IMR-90 (cell line): ENCODE measurements at regions not wholly inside any gene's neighbourhood (a gene's known extent, or its start where the extent isn't known, plus 50 kb on each side); places are given as distances from the start of the nearest gene placed in this dataset.

Experiments used
- ATAC-seq: fragments of 200-7000 bp; cut with Tn5 transposase; 2 replicates; pipeline ENCODE4 v1.9.1; 2020; ENCODE audit warnings: low read depth, mild to moderate bottlenecking, moderate library complexity
- BruUV-seq: library from RNA; stranded (reverse); fragments of 400-500 nt; replicated peaks from 2 replicates; lab custom pipeline; 2021; lab: Mats Ljungman, UMichigan
- CTCF ChIA-PET: fragments of 300-600 bp; formaldehyde crosslinking; extraction: SDS; loops from one replicate; lab custom pipeline; 2021; ENCODE audit warnings: antibody characterized with exemption; lab: Yijun Ruan, JAX
- POLR2A ChIA-PET: fragments of 300-600 bp; sonication (Branson Sonifier 250); formaldehyde crosslinking; loops from one replicate; lab custom pipeline; 2022; ENCODE audit warnings: antibody characterized with exemption; ENCODE audit not compliant: unreplicated experiment; lab: Charles Lee
- DNase-seq: peaks from one replicate; pipeline ENCODE4 v3.0.0; 2013
- H2AFZ ChIP-seq: replicated peaks from 2 replicates; pipeline ENCODE3; 2013; ENCODE audit warnings: low read length, mild to moderate bottlenecking; ENCODE audit not compliant: poor library complexity
- H2AK5ac ChIP-seq: 2 replicates; pipeline ENCODE4 v1.6.1; 2013; ENCODE audit warnings: low read depth, low read length, inconsistent platforms
- H2AK9ac ChIP-seq: replicated peaks from 2 replicates; pipeline ENCODE3; 2013; ENCODE audit warnings: mild to moderate bottlenecking, low read depth, low read length, moderate library complexity; ENCODE audit not compliant: poor library complexity
- H2BK120ac ChIP-seq: 2 replicates; pipeline ENCODE4 v1.6.1; 2013; ENCODE audit warnings: low read depth, low read length, inconsistent platforms
- H2BK15ac ChIP-seq: 3 replicates; pipeline ENCODE4 v1.6.1; 2013; ENCODE audit warnings: low read depth, low read length, inconsistent platforms
- H2BK20ac ChIP-seq: 2 replicates; pipeline ENCODE4 v1.6.1; 2013; ENCODE audit warnings: low read depth, mild to moderate bottlenecking, inconsistent platforms, low read length, moderate library complexity
- H2BK5ac ChIP-seq: 2 replicates; pipeline ENCODE4 v1.6.1; 2013; ENCODE audit warnings: mild to moderate bottlenecking, low read depth, low read length, inconsistent platforms; ENCODE audit not compliant: poor library complexity, severe bottlenecking
- H3K14ac ChIP-seq: replicated peaks from 2 replicates; pipeline ENCODE4 v1.6.1; 2013; ENCODE audit warnings: low read depth, low read length, inconsistent platforms
- H3K18ac ChIP-seq: 2 replicates; pipeline ENCODE4 v1.6.1; 2013; ENCODE audit warnings: low read depth, low read length, control low read depth
- H3K23ac ChIP-seq: 2 replicates; pipeline ENCODE4 v1.6.1; 2013; ENCODE audit warnings: low read depth, low read length, inconsistent platforms
- H3K27ac ChIP-seq: 2 replicates; pipeline ENCODE4 v1.5.1; 2013; ENCODE audit warnings: mild to moderate bottlenecking, control low read depth, low read length; ENCODE audit not compliant: insufficient read depth
- H3K27me3 ChIP-seq: 2 replicates; pipeline ENCODE4 v1.6.1; 2013; ENCODE audit warnings: low read length; ENCODE audit not compliant: control insufficient read depth, insufficient read depth
- H3K36me3 ChIP-seq: 2 replicates; pipeline ENCODE4 v1.6.1; 2013; ENCODE audit warnings: low read length, mixed read lengths; ENCODE audit not compliant: control insufficient read depth, insufficient read depth
- H3K4ac ChIP-seq: 2 replicates; pipeline ENCODE4 v1.6.1; 2013; ENCODE audit warnings: low read depth, low read length, inconsistent platforms
- H3K4me1 ChIP-seq: 2 replicates; pipeline ENCODE4 v1.6.1; 2013; ENCODE audit warnings: low read length, mixed read lengths; ENCODE audit not compliant: control insufficient read depth, insufficient read depth
- H3K4me2 ChIP-seq: 2 replicates; pipeline ENCODE4 v1.6.1; 2013; ENCODE audit warnings: low read depth, mild to moderate bottlenecking, control low read depth, low read length, moderate library complexity
- H3K4me3 ChIP-seq: 2 replicates; pipeline ENCODE4 v1.5.1; 2013; ENCODE audit warnings: low read depth, mild to moderate bottlenecking, control low read depth, low read length, moderate library complexity; ENCODE audit not compliant: insufficient read depth
- H3K56ac ChIP-seq: 2 replicates; pipeline ENCODE4 v1.6.1; 2013; ENCODE audit warnings: low read length, inconsistent platforms; ENCODE audit not compliant: insufficient read depth; ENCODE audit errors: extremely low read depth
- H3K79me1 ChIP-seq, 2 experiments: 2 replicates each; pipeline ENCODE4 v1.6.1; 2013; ENCODE audit warnings: low read length in 2 of 2, inconsistent platforms in 1 of 2, low read depth in 1 of 2
- H3K9ac ChIP-seq: 2 replicates; pipeline ENCODE4 v1.6.1; 2013; ENCODE audit warnings: low read depth, low read length, control low read depth
- H3K9me1 ChIP-seq: 2 replicates; pipeline ENCODE4 v1.6.1; 2013; ENCODE audit warnings: low read length, inconsistent platforms; ENCODE audit not compliant: insufficient read depth
- H3K9me3 ChIP-seq: 2 replicates; pipeline ENCODE4 v1.6.1; 2013; ENCODE audit warnings: low read length; ENCODE audit not compliant: control insufficient read depth, insufficient read depth
- H4K20me1 ChIP-seq: 2 replicates; pipeline ENCODE4 v1.6.1; 2013; ENCODE audit warnings: low read length, inconsistent platforms; ENCODE audit not compliant: insufficient read depth
- H4K5ac ChIP-seq: 2 replicates; pipeline ENCODE4 v1.6.1; 2013; ENCODE audit warnings: mild to moderate bottlenecking, low read depth, low read length, control low read depth
- H4K8ac ChIP-seq, 2 experiments: 2 replicates each; pipeline ENCODE4 v1.6.1; 2013; ENCODE audit warnings: low read depth in 2 of 2, low read length in 2 of 2, control low read depth in 1 of 2, inconsistent platforms in 1 of 2
- H4K91ac ChIP-seq: 2 replicates; pipeline ENCODE4 v1.6.1; 2013; ENCODE audit warnings: low read depth, low read length, inconsistent platforms; ENCODE audit not compliant: insufficient read depth
- BHLHE40 ChIP-seq: fragments of 150-350 bp; IDR thresholded peaks from 2 replicates; pipeline ENCODE4 v1.6.1; 2016; ENCODE audit warnings: mild to moderate bottlenecking, low read depth, low read length
- CEBPB ChIP-seq: IDR thresholded peaks from 2 replicates; pipeline ENCODE4 v1.6.1; 2012; ENCODE audit warnings: low read depth, low read length, improper control_type of control experiment
- CHD1 ChIP-seq: IDR thresholded peaks from 2 replicates; pipeline ENCODE4 v1.6.1; 2012; ENCODE audit warnings: low read depth, low read length, improper control_type of control experiment
- FOS ChIP-seq: fragments of 150-350 bp; IDR thresholded peaks from 2 replicates; pipeline ENCODE4 v1.6.1; 2016; ENCODE audit warnings: low read depth, low read length
- MAFK ChIP-seq: IDR thresholded peaks from 2 replicates; pipeline ENCODE4 v1.6.1; 2012; ENCODE audit warnings: low read depth, low read length, improper control_type of control experiment
- MAZ ChIP-seq: IDR thresholded peaks from 2 replicates; pipeline ENCODE4 v1.6.1; 2012; ENCODE audit warnings: low read depth, mild to moderate bottlenecking, low read length, improper control_type of control experiment, moderate library complexity, borderline replicate concordance
- MXI1 ChIP-seq: IDR thresholded peaks from 2 replicates; pipeline ENCODE4 v1.6.1; 2012; ENCODE audit warnings: low read depth, mild to moderate bottlenecking, low read length, moderate library complexity, borderline replicate concordance
- NFE2L2 ChIP-seq: fragments of 150-350 bp; IDR thresholded peaks from 2 replicates; pipeline ENCODE4 v1.6.1; 2016; ENCODE audit warnings: low read depth, mild to moderate bottlenecking, low read length
- POLR2A ChIP-seq: IDR thresholded peaks from 2 replicates; pipeline ENCODE4 v1.6.1; 2012; ENCODE audit warnings: mild to moderate bottlenecking, low read depth, low read length
- RAD21 ChIP-seq: IDR thresholded peaks from 2 replicates; pipeline ENCODE4 v1.6.1; 2012; ENCODE audit warnings: low read length, improper control_type of control experiment
- RCOR1 ChIP-seq: IDR thresholded peaks from 2 replicates; pipeline ENCODE4 v1.6.1; 2012; ENCODE audit warnings: mild to moderate bottlenecking, low read length, improper control_type of control experiment; ENCODE audit not compliant: insufficient replicate concordance
- RFX5 ChIP-seq: IDR thresholded peaks from 2 replicates; pipeline ENCODE4 v1.8.0; 2012; ENCODE audit warnings: low read depth, mild to moderate bottlenecking, low read length, moderate library complexity
- SMC3 ChIP-seq: fragments of 150-350 bp; IDR thresholded peaks from 2 replicates; pipeline ENCODE4 v1.6.1; 2016; ENCODE audit warnings: low read depth, mild to moderate bottlenecking, antibody characterized with exemption, low read length, moderate library complexity
- whole genome bisulfite sequencing, 2 experiments: methylation state at CpG; one replicate each; pipeline versions ENCODE4 v1.1.5 to v1.1.7; 2013; ENCODE audit warnings: missing lambda C conversion rate in 2 of 2; ENCODE audit not compliant: insufficient read length in 1 of 2; ENCODE audit errors: extremely low coverage in 2 of 2; 5-methylcytosine and 5-hydroxymethylcytosine counted together
- dilution Hi-C: fragments of 300-500 bp; cut with HindIII; formaldehyde crosslinking; loops from one replicate; pipeline ENCODE4 v1.14.3; 2018; ENCODE audit warnings: low sequenced_read_pairs; ENCODE audit not compliant: unreplicated experiment
- in situ Hi-C: fragments of 300-500 bp; cut with MboI; formaldehyde crosslinking; loops from 3 replicates; pipeline ENCODE4 v1.14.3; 2019; ENCODE audit warnings: low sequenced_read_pairs, inconsistent platforms, mixed read lengths
- intact Hi-C: fragments of 100-400 bp; cut with micrococcal nuclease; formaldehyde crosslinking; loops from 2 replicates; pipeline ENCODE4 v1.10.0; 2022
- TF ChIP-seq, protein P1 (sequence below): fragments of 150-350 bp; IDR thresholded peaks from 2 replicates; pipeline ENCODE4 v1.6.1; 2017; ENCODE audit warnings: mild to moderate bottlenecking, antibody characterized with exemption, low read length, low read depth
- TF ChIP-seq, protein P2 (sequence below): conservative IDR thresholded peaks from 2 replicates; pipeline ENCODE4 v1.5.1; 2012; ENCODE audit warnings: mild to moderate bottlenecking, low read depth, low read length, improper control_type of control experiment
- TF ChIP-seq, protein P3 (sequence below): fragments of 150-350 bp; IDR thresholded peaks from 2 replicates; pipeline ENCODE4 v1.6.1; 2016; ENCODE audit warnings: low read depth, mild to moderate bottlenecking, low read length, moderate library complexity, borderline replicate concordance

GRCh38 chr2:81234711-81235110, 930.2 kb upstream of the LRRTM1 start:
- Histone ChIP-seq H2BK15ac (no peak overlapping the region), H3K36me3 (no peaks in the 10 kb centered on the region), H2AK9ac (no peak overlapping the region), H3K9ac (no peak overlapping the region), H3K18ac (no peak overlapping the region), H3K14ac (no peak overlapping the region), H2BK120ac (no peak overlapping the region), H4K8ac (no peak overlapping the region), H2BK5ac (no peak overlapping the region), H3K4me2 (no peak overlapping the region), H3K9me1 (no peaks in the 10 kb centered on the region), H4K5ac (no peak overlapping the region), H3K4me3 (no peak overlapping the region), H3K79me1 (no peaks in the 10 kb centered on the region), H4K20me1 (no peaks in the 10 kb centered on the region), H2BK20ac (no peak overlapping the region), H3K27me3 (no peaks in the 10 kb centered on the region), H3K9me3 (peaks cover 2% of the 10 kb centered on the region; the same call in 1 of the 2 replicates), H2AFZ (no peak overlapping the region), H2AK5ac (no peak overlapping the region), H3K56ac (no peak overlapping the region), H4K91ac (no peak overlapping the region), H3K4me1 (no peaks in the 10 kb centered on the region), H3K4ac (no peak overlapping the region), H3K27ac (no peak overlapping the region), H3K23ac (no peak overlapping the region)
- in situ Hi-C loops, result no loop called here
- no peak for TF ChIP-seq MAZ
- TF ChIP-seq, protein P1, sequence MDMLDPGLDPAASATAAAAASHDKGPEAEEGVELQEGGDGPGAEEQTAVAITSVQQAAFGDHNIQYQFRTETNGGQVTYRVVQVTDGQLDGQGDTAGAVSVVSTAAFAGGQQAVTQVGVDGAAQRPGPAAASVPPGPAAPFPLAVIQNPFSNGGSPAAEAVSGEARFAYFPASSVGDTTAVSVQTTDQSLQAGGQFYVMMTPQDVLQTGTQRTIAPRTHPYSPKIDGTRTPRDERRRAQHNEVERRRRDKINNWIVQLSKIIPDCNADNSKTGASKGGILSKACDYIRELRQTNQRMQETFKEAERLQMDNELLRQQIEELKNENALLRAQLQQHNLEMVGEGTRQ, result no peak
- no peak for TF ChIP-seq FOS
- TF ChIP-seq MXI1, result no peak
- TF ChIP-seq RCOR1, result no peak
- TF ChIP-seq CEBPB, result no peak
- TF ChIP-seq, protein P2, sequence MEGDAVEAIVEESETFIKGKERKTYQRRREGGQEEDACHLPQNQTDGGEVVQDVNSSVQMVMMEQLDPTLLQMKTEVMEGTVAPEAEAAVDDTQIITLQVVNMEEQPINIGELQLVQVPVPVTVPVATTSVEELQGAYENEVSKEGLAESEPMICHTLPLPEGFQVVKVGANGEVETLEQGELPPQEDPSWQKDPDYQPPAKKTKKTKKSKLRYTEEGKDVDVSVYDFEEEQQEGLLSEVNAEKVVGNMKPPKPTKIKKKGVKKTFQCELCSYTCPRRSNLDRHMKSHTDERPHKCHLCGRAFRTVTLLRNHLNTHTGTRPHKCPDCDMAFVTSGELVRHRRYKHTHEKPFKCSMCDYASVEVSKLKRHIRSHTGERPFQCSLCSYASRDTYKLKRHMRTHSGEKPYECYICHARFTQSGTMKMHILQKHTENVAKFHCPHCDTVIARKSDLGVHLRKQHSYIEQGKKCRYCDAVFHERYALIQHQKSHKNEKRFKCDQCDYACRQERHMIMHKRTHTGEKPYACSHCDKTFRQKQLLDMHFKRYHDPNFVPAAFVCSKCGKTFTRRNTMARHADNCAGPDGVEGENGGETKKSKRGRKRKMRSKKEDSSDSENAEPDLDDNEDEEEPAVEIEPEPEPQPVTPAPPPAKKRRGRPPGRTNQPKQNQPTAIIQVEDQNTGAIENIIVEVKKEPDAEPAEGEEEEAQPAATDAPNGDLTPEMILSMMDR, result no peak
- TF ChIP-seq MAFK, result no peak
- TF ChIP-seq BHLHE40, result no peak
- no peak for TF ChIP-seq POLR2A
- no peak for TF ChIP-seq SMC3
- no peak for TF ChIP-seq NFE2L2
- TF ChIP-seq CHD1, result no peak
- no peak for TF ChIP-seq RFX5
- TF ChIP-seq, protein P3, sequence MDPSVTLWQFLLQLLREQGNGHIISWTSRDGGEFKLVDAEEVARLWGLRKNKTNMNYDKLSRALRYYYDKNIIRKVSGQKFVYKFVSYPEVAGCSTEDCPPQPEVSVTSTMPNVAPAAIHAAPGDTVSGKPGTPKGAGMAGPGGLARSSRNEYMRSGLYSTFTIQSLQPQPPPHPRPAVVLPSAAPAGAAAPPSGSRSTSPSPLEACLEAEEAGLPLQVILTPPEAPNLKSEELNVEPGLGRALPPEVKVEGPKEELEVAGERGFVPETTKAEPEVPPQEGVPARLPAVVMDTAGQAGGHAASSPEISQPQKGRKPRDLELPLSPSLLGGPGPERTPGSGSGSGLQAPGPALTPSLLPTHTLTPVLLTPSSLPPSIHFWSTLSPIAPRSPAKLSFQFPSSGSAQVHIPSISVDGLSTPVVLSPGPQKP, result no peak
- no peak for TF ChIP-seq RAD21
- DNase-seq (no peak), ATAC-seq (no peak)
- ChIA-PET POLR2A (no interaction called here), CTCF (no interaction called here)
- intact Hi-C loops, result no loop called here
- WGBS, 2 experiments, result no CpG with 5 or more reads among the region's 1 CpG
- no TSS peak for BruUV-seq
- dilution Hi-C loops, result no loop called here
